Chondrocyte (in vitro differentiated cells): ENCODE measurements at regions not wholly inside any gene's neighbourhood (a gene's known extent, or its start where the extent isn't known, plus 50 kb on each side); places are given as distances from the start of the nearest gene placed in this dataset.

Experiments
- DNase-seq: peaks from one replicate; pipeline ENCODE4 v3.0.0; 2021; ENCODE audit warnings: mixed read lengths, low spot score
- H3K27ac Mint-ChIP-seq: one replicate; pipeline ENCODE4 v1.8.0; 2021; ENCODE audit warnings: mild to moderate bottlenecking, moderate library complexity, mixed read lengths; ENCODE audit not compliant: unreplicated experiment
- H3K27me3 Mint-ChIP-seq: 2 replicates; pipeline ENCODE4 v1.8.0; 2021; ENCODE audit warnings: low read depth, mixed read lengths
- H3K36me3 Mint-ChIP-seq: 2 replicates; pipeline ENCODE4 v1.8.0; 2021; ENCODE audit warnings: low read depth, mixed read lengths
- H3K4me1 Mint-ChIP-seq: 2 replicates; pipeline ENCODE4 v1.8.0; 2021; ENCODE audit warnings: low read depth, mild to moderate bottlenecking, mixed read lengths
- H3K4me3 Mint-ChIP-seq: one replicate; pipeline ENCODE4 v1.8.0; 2021; ENCODE audit warnings: mild to moderate bottlenecking, moderate library complexity, mixed read lengths; ENCODE audit not compliant: unreplicated experiment
- H3K9me3 Mint-ChIP-seq: 2 replicates; pipeline ENCODE4 v1.8.0; 2021; ENCODE audit warnings: low read depth, mixed read lengths
- CTCF ChIP-seq: fragments of 200-600 bp; sonication (generic); IDR thresholded peaks from 2 replicates; pipeline ENCODE4 v1.5.0; 2021; ENCODE audit warnings: antibody characterized with exemption, mild to moderate bottlenecking, moderate library complexity

DNA sequence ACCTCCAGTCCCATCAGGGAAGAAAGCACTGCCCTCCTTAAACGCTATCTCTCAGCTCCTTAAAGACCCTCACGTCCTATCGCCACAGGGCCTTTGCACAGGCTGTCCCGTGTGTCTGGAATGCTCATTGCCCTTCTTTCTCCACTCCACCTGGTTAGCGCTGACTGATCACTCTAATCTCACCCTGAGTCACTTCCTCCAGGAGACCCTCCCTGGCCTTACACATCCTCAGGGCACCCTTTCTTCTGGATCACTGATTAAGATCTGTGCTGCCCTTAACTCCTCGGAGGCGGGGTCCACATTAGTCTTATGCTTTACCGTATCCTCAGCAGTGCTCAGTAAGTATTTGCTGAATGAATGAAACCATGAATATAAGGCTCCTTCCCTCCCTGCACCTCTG lies 94.7 kb downstream of the SYNE3 start:
- no peak overlapping the region for H3K27ac Mint-ChIP-seq
- no peaks in the 10 kb centered on the region for H3K27me3 Mint-ChIP-seq
- no peaks in the 10 kb centered on the region for H3K9me3 Mint-ChIP-seq
- DNase-seq = no peak
- H3K4me3 Mint-ChIP-seq = no peak overlapping the region
- no peaks in the 10 kb centered on the region for H3K4me1 Mint-ChIP-seq
- no peak for TF ChIP-seq CTCF
- H3K36me3 Mint-ChIP-seq = peaks cover 36% of the 10 kb centered on the region

- Mint-ChIP-seq H3K36me3 (peaks cover 37% of the 10 kb centered on the region), H3K4me1 (no peaks in the 10 kb centered on the region), H3K4me3 (no peak overlapping the region), H3K9me3 (no peaks in the 10 kb centered on the region), H3K27ac (no peak overlapping the region), H3K27me3 (no peaks in the 10 kb centered on the region)
- TF ChIP-seq CTCF = no peak
- DNase-seq = no peak
Observed at GRCh38 chr14:95420060-95420459, 96.4 kb downstream of the SYNE3 start.

GRCh38 chr14:95419569-95419968 lies 96.9 kb downstream of the SYNE3 start:
- Mint-ChIP-seq H3K27me3 (no peaks in the 10 kb centered on the region), H3K36me3 (peaks cover 37% of the 10 kb centered on the region), H3K4me1 (no peaks in the 10 kb centered on the region), H3K9me3 (no peaks in the 10 kb centered on the region), H3K4me3 (no peak overlapping the region), H3K27ac (no peak overlapping the region)
- no peak for TF ChIP-seq CTCF
- no peak for DNase-seq

GRCh38 chr14:95418858-95419257 lies 97.6 kb downstream of the SYNE3 start:
- no peak for DNase-seq
- no peak for TF ChIP-seq CTCF
- Mint-ChIP-seq H3K27ac (peak overlapping the region; percentile 14), H3K4me1 (peaks cover 2% of the 10 kb centered on the region), H3K27me3 (no peaks in the 10 kb centered on the region), H3K36me3 (peaks cover 33% of the 10 kb centered on the region), H3K9me3 (no peaks in the 10 kb centered on the region), H3K4me3 (no peak overlapping the region)

GRCh38 chr14:95417492-95417891 lies 97.8 kb upstream of the CLMN start:
- TF ChIP-seq CTCF = peak; percentile 48
- H3K9me3 Mint-ChIP-seq = no peaks in the 10 kb centered on the region
- DNase-seq = no peak

More at GRCh38 chr14:95417492-95417891, 97.8 kb upstream of the CLMN start:
- Mint-ChIP-seq H3K4me1 (peaks cover 2% of the 10 kb centered on the region), H3K27me3 (no peaks in the 10 kb centered on the region), H3K4me3 (no peak overlapping the region), H3K36me3 (peaks cover 31% of the 10 kb centered on the region), H3K27ac (no peak overlapping the region)
